T-cell (primary cell): ENCODE measurements at regions not wholly inside any gene's neighbourhood (a gene's known extent, or its start where the extent isn't known, plus 50 kb on each side); places are given as distances from the start of the nearest gene placed in this dataset.

ENCODE experiments used
- ATAC-seq, 4 experiments: fragments of 200-7000 bp in 3 of 4; fragments of 150-1000 bp in 1 of 4; cut with Tn5 transposase; replicated peaks in 1 of 4; 1 replicate in 3 of 4; 2 replicates in 1 of 4; pipeline ENCODE4 v1.10.0; 2021; ENCODE audit warnings: moderate library complexity in 3 of 4, mild to moderate bottlenecking in 2 of 4, moderate number of reproducible peaks in 1 of 4
- CTCF ChIA-PET, 2 donors: fragments of 300-600 bp; sonication (Branson Sonifier 250); formaldehyde crosslinking; loops; one replicate each; lab custom pipeline; 2022; ENCODE audit warnings: antibody characterized with exemption in 2 of 2; lab: Charles Lee
- POLR2A ChIA-PET, 2 donors: fragments of 300-600 bp; sonication (Branson Sonifier 250); formaldehyde crosslinking; loops; one replicate each; lab custom pipeline; 2022; ENCODE audit warnings: antibody characterized with exemption in 2 of 2; lab: Charles Lee
- DNase-seq, 35 experiments: peaks; one replicate each; pipeline versions ENCODE4 v3.0.0 to v3.0.0-alpha.2; 2013 to 2023
- H3K27ac ChIP-seq: one replicate; pipeline ENCODE4 v1.5.1; 2013; ENCODE audit warnings: low read length
- H3K27me3 ChIP-seq, 2 experiments: replicated peaks in 1 of 2; 1 replicate in 1 of 2; 2 replicates in 1 of 2; pipeline versions ENCODE4 v1.6.1 to v1.7.0; 2013; ENCODE audit warnings: low read length in 1 of 2, mixed read lengths in 1 of 2; ENCODE audit not compliant: control insufficient read depth in 2 of 2, insufficient read depth in 2 of 2; ENCODE audit errors: extremely low read depth in 1 of 2
- H3K36me3 ChIP-seq, 2 donors: 1 replicate in 1 of 2; 2 replicates in 1 of 2; pipeline versions ENCODE4 v1.6.1 to v1.7.0; 2013; ENCODE audit warnings: low read length in 1 of 2; ENCODE audit not compliant: control insufficient read depth in 2 of 2, insufficient read depth in 1 of 2; ENCODE audit errors: extremely low read depth in 1 of 2
- H3K4me1 ChIP-seq, 2 experiments: 1 replicate in 1 of 2; 2 replicates in 1 of 2; pipeline versions ENCODE4 v1.6.1 to v1.7.0; 2013; ENCODE audit warnings: low read length in 2 of 2, mixed read lengths in 1 of 2; ENCODE audit not compliant: insufficient read depth in 2 of 2, control insufficient read depth in 1 of 2; ENCODE audit errors: extremely low read depth in 1 of 2
- H3K4me3 ChIP-seq, 2 donors: 1 replicate in 1 of 2; 2 replicates in 1 of 2; pipeline versions ENCODE4 v1.5.1 to v1.7.0; 2013; ENCODE audit warnings: mild to moderate bottlenecking in 2 of 2, low read length in 1 of 2, moderate library complexity in 1 of 2; ENCODE audit not compliant: control insufficient read depth in 1 of 2; ENCODE audit errors: extremely low read depth in 1 of 2
- H3K9me3 ChIP-seq: 2 replicates; pipeline ENCODE4 v1.7.0; 2013
- H3K27ac Mint-ChIP-seq, 2 donors: one replicate each; pipeline ENCODE4 v1.8.0; 2020 to 2021; ENCODE audit warnings: mild to moderate bottlenecking in 2 of 2, mixed read lengths in 2 of 2
- H3K27me3 Mint-ChIP-seq, 2 donors: one replicate each; pipeline ENCODE4 v1.8.0; 2021 to 2022; ENCODE audit warnings: mixed read lengths in 2 of 2
- H3K36me3 Mint-ChIP-seq: one replicate; pipeline ENCODE4 v1.8.0; 2021; ENCODE audit warnings: mixed read lengths
- H3K4me1 Mint-ChIP-seq, 3 donors: one replicate each; pipeline ENCODE4 v1.8.0; 2020 to 2022; ENCODE audit warnings: mixed read lengths in 3 of 3, mild to moderate bottlenecking in 1 of 3
- H3K4me3 Mint-ChIP-seq, 3 donors: one replicate each; pipeline ENCODE4 v1.8.0; 2020 to 2022; ENCODE audit warnings: mild to moderate bottlenecking in 3 of 3, mixed read lengths in 3 of 3, moderate library complexity in 3 of 3
- H3K9me3 Mint-ChIP-seq, 3 donors: one replicate each; pipeline ENCODE4 v1.8.0; 2020 to 2022; ENCODE audit warnings: mixed read lengths in 3 of 3
- WGBS: methylation state at CpG from one replicate; pipeline ENCODE4 v1.1.5; 2013; ENCODE audit warnings: missing lambda C conversion rate; ENCODE audit not compliant: insufficient coverage; 5-methylcytosine and 5-hydroxymethylcytosine counted together

DNA sequence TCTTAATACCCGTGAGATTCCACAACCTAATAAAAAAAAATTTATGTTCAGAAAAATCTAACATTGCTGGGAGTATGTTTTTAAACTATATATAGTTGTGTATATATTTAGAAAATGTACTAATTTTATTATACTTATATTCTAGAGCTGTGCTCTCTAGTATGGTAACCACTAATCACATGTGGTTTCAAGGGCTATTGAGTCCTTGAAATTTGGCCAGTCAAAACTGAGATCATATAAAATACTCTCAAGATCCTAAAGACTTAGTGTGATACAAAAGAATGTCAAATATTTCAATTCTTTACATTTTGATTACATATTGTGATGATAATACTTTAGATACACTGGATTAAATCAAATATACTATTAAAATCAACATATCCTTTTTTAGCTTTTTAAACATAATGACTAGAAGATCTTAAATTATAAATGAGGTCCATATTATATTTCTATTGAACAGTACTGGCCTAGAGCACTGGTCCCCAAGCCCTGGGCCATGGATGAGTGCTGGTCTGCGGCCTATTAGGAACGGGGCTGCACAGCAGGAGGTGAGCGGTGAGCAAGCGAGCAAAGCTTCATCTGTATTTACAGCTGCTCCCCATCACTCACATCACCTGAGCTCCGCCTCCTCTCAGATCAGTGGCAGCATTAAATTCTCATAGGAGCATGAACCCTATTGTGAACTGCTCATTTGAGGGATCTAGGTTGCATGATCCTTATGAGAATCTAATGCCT lies 176.5 kb upstream of the NBEA start:
- Histone ChIP-seq H3K27me3 (no peaks in the 10 kb centered on the region), H3K4me3 (no peak overlapping the region), H3K36me3 (no peaks in the 10 kb centered on the region), H3K4me1 (no peaks in the 10 kb centered on the region), H3K27ac (no peak overlapping the region), H3K9me3 (peaks cover 2% of the 10 kb centered on the region)
- CTCF ChIA-PET = no interaction called here
- peaks cover 0 to 6% (median 0%) of the 10 kb centered on the region in 3 donors for H3K9me3 Mint-ChIP-seq
- POLR2A ChIA-PET = interaction anchor here in 1 of 2 donors (0.6 kb wide), 1 partner anchor 25 kb away, joined by 3 read pairs; no protein-coding TSS in a partner anchor
- no peak overlapping the region for H3K27ac Mint-ChIP-seq
- ATAC-seq (no peak), DNase-seq (no peak)
- H3K36me3 Mint-ChIP-seq = no peaks in the 10 kb centered on the region
- no peaks in the 10 kb centered on the region for H3K4me1 Mint-ChIP-seq
- no CpG with 5 or more reads among the region's 6 CpGs for WGBS
- no peak overlapping the region for H3K4me3 Mint-ChIP-seq
- no peaks in the 10 kb centered on the region for H3K27me3 Mint-ChIP-seq

DNA sequence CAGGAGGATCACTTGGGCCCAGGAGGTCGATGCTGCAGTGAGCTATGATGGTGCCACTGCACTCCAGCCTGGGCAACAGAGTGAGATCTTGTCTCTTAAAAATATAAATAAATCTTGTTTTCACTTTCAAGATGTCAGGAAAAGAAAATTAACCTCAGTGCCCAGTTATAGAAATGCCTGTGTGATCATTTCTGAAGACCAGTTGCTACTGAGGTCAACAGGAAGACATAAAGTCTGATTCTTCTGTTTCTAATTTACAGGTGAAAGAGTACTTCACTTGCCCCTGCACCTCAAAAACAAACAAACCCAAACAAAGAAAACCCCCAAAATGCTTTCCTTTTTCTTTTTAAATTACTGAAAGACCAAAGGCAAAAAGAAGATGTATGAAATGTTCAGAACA lies 174.3 kb upstream of the NBEA start:
- no peaks in the 10 kb centered on the region for H3K4me1 ChIP-seq
- no peaks in the 10 kb centered on the region for H3K9me3 ChIP-seq
- no peaks in the 10 kb centered on the region for H3K4me1 Mint-ChIP-seq
- ChIA-PET CTCF (no interaction called here), POLR2A (no interaction called here)
- H3K27ac ChIP-seq = no peak overlapping the region
- H3K4me3 Mint-ChIP-seq = no peak overlapping the region
- no peak for ATAC-seq
- H3K4me3 ChIP-seq = no peak overlapping the region
- no peak for DNase-seq
- H3K9me3 Mint-ChIP-seq = peaks cover 0 to 6% (median 0%) of the 10 kb centered on the region in 3 donors
- H3K36me3 ChIP-seq = no peaks in the 10 kb centered on the region
- no CpG with 5 or more reads among the region's 1 CpG for WGBS
- no peak overlapping the region for H3K27ac Mint-ChIP-seq
- H3K27me3 ChIP-seq = no peaks in the 10 kb centered on the region
- no peaks in the 10 kb centered on the region for H3K36me3 Mint-ChIP-seq
- H3K27me3 Mint-ChIP-seq = peaks cover 0 to under 1% of the 10 kb centered on the region in 2 donors

DNA sequence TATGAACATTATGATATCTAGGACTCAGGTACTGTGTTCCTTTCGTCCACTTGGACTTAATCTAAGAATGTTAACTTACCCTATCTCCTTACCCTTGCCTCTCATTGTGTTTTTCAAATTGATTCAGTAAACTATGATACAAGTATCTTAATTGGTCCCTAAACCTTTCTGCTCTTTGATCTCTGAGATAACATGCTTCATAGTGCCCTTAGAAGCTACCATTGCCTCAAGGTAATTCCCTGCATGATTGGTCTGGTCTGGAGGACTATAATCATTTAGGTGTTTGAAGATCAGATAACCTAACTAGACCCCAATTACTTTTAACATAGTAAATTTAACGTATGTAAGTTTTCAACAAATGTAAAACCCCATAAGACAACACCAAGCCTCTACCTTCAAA lies 169.9 kb upstream of the NBEA start:
- CTCF ChIA-PET = no interaction called here
- DNase-seq (no peak), ATAC-seq (no peak)
- no peaks in the 10 kb centered on the region for H3K9me3 Mint-ChIP-seq
- Histone ChIP-seq H3K27me3 (no peaks in the 10 kb centered on the region), H3K9me3 (no peaks in the 10 kb centered on the region), H3K36me3 (no peaks in the 10 kb centered on the region), H3K4me1 (no peaks in the 10 kb centered on the region), H3K4me3 (no peak overlapping the region), H3K27ac (no peak overlapping the region)
- H3K4me3 Mint-ChIP-seq = no peak overlapping the region
- peaks cover 0 to 4% of the 10 kb centered on the region in 2 donors for H3K27me3 Mint-ChIP-seq
- no peaks in the 10 kb centered on the region for H3K36me3 Mint-ChIP-seq
- no peaks in the 10 kb centered on the region for H3K4me1 Mint-ChIP-seq
- POLR2A ChIA-PET = no interaction called here
- no CpG with 5 or more reads among the region's 2 CpGs for WGBS
- no peak overlapping the region for H3K27ac Mint-ChIP-seq

DNA sequence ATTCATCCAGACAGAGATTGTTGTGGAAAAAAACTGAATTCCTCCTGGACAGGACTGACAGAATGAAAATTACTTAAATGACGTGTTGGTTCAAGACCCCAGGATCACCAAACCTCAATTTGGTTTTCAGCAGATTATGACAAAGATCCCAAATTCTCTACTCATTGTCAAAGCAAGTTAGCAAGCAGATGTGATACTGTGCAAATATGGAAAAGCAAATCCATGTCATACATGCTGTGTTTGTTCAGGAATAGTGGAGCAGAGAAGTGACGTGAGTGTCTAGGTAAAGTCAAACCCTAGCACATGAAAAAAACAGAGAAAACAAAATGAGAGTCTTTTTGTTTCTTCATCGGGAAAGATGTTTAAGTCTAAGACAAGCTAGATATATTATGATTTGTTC lies 169.2 kb upstream of the NBEA start:
- no peak overlapping the region for H3K4me3 ChIP-seq
- WGBS = no CpG with 5 or more reads among the region's 3 CpGs

DNA sequence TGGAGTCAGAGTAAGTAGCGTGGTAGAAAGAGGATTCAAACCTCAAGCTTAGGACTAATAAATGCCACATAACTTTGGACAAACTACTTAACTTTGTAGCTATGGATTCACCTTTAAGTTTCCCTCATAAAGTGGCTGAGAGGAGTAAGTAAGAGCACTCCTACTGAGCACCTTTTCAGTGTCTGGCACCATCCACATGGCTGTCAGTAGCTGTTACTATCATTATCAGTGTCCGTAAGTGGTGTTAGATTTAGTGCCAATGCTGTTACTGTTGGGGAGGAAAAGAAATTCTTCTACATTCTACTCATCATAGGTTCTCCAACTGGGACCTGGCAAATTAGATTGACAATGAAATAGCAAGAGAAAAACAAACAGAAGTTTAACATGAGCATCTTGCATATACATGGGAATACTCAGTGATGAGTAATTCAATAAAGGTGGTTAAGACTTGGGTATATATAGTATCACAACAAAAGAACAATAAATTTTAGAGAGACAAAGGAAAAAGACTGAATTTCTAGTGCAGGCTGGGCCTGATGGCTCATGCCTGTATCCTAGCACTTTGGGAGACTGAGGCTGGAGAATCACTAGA lies 165.6 kb upstream of the NBEA start:
- H3K27me3 ChIP-seq = no peaks in the 10 kb centered on the region
- no peak for DNase-seq
- H3K4me1 ChIP-seq = no peaks in the 10 kb centered on the region
- CTCF ChIA-PET = no interaction called here
- no peak overlapping the region for H3K4me3 Mint-ChIP-seq
- no peak overlapping the region for H3K4me3 ChIP-seq
- no peak overlapping the region for H3K27ac ChIP-seq
- ATAC-seq = no peak
- peaks cover 0 to 4% (median 0%) of the 10 kb centered on the region in 3 donors for H3K9me3 Mint-ChIP-seq
- no peaks in the 10 kb centered on the region for H3K4me1 Mint-ChIP-seq
- H3K27me3 Mint-ChIP-seq = peaks cover 0 to 4% of the 10 kb centered on the region in 2 donors
- H3K27ac Mint-ChIP-seq = no peak overlapping the region
- no peaks in the 10 kb centered on the region for H3K36me3 Mint-ChIP-seq
- no CpG with 5 or more reads among the region's 2 CpGs for WGBS
- no peaks in the 10 kb centered on the region for H3K9me3 ChIP-seq
- H3K36me3 ChIP-seq = no peaks in the 10 kb centered on the region
- POLR2A ChIA-PET = no interaction called here

More for the DNA sequence above, 169.2 kb upstream of the NBEA start:
- H3K27me3 ChIP-seq = no peaks in the 10 kb centered on the region
- ATAC-seq = no peak
- ChIA-PET CTCF (no interaction called here), POLR2A (no interaction called here)
- no peaks in the 10 kb centered on the region for H3K4me1 Mint-ChIP-seq
- H3K4me1 ChIP-seq = no peaks in the 10 kb centered on the region
- H3K27ac Mint-ChIP-seq = no peak overlapping the region
- no peaks in the 10 kb centered on the region for H3K9me3 ChIP-seq
- H3K27ac ChIP-seq = no peak overlapping the region
- no peaks in the 10 kb centered on the region for H3K36me3 Mint-ChIP-seq
- H3K4me3 Mint-ChIP-seq = no peak overlapping the region
- peaks cover 0 to 4% of the 10 kb centered on the region in 2 donors for H3K27me3 Mint-ChIP-seq
- DNase-seq = no peak
- H3K36me3 ChIP-seq = no peaks in the 10 kb centered on the region
- peaks cover 0 to under 1% (median 0%) of the 10 kb centered on the region in 3 donors for H3K9me3 Mint-ChIP-seq

DNA sequence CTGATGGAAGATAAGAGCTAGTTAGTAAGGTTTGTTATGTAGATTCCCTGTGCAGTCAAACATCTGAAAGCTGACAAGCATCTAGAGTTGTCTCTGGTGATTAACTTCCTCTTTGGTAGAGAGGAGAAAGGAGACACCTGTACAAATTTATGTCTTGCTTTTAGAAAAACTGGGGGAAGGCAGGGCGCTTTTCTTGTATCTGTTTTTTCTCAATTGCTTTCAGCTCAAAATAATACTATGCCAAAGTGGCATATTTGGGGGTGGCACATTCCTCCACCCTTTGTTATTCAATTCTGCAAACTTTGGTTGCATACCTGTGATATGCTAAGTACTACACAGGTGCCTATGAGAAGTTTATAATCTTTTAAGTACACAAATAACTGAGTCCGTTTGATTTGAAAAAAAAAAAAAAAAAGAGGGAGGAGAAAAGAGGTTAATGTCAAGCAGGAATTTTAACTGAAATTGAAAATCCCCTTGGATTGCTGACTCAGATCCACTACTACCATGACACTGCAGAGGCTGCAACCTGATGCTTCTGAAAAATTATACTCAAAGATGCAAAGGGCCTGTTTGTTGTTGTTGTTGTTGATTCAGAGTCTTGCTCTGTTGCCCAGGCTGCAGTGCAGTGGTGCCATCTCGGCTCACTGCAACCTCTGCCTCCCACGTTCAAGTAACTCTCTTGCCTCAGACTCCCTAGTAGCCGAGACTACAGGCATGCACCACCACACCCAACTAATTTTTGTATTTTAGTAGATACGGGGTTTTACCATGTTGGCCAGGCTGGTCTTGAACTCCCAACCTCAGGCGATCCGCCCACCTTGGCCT lies 164.8 kb upstream of the NBEA start:
- POLR2A ChIA-PET = no interaction called here
- H3K27me3 ChIP-seq = no peaks in the 10 kb centered on the region
- DNase-seq = no peak
- Mint-ChIP-seq H3K9me3 (peaks cover 0 to 4% (median 0%) of the 10 kb centered on the region in 3 donors), H3K4me1 (no peaks in the 10 kb centered on the region), H3K36me3 (no peaks in the 10 kb centered on the region), H3K27ac (no peak overlapping the region), H3K27me3 (peaks cover 0 to 4% of the 10 kb centered on the region in 2 donors), H3K4me3 (no peak overlapping the region)
- H3K4me1 ChIP-seq = no peaks in the 10 kb centered on the region
- no peak overlapping the region for H3K4me3 ChIP-seq
- H3K36me3 ChIP-seq = no peaks in the 10 kb centered on the region
- CTCF ChIA-PET = no interaction called here
- H3K27ac ChIP-seq = no peak overlapping the region
- WGBS = no CpG with 5 or more reads among the region's 8 CpGs
- ATAC-seq = no peak
- H3K9me3 ChIP-seq = no peaks in the 10 kb centered on the region
